Brain pericyte (primary cell): ENCODE measurements at regions not wholly inside any gene's neighbourhood (a gene's known extent, or its start where the extent isn't known, plus 50 kb on each side); places are given as distances from the start of the nearest gene placed in this dataset.
"Not testable (repeated sequence)": the region's sequence is repeated elsewhere in the genome, so short reads cannot be mapped to it uniquely, and the experiment has no call there.

ENCODE experiments used
- DNase-seq: peaks from one replicate; pipeline ENCODE4 v3.0.0-alpha.2; 2012; ENCODE audit warnings: low read depth, low spot score

- DNase-seq, result no peak
Observed at GRCh38 chr5:63894690-63895089, 67.6 kb downstream of the HTR1A start.

GRCh38 chr5:63878788-63879187 is 83.5 kb downstream of the HTR1A start:
- no peak for DNase-seq

- no peak for DNase-seq
Observed at GRCh38 chr5:63877961-63878360, 84.3 kb downstream of the HTR1A start.

GRCh38 chr5:63860379-63860778 is 101.9 kb downstream of the HTR1A start:
- DNase-seq, result no peak

GRCh38 chr5:63854076-63854475 is 108.2 kb downstream of the HTR1A start:
- DNase-seq, result no peak

- no peak for DNase-seq
Observed at GRCh38 chr5:63843190-63843589, 119.1 kb downstream of the HTR1A start.

GRCh38 chr5:63837437-63837836 is 124.8 kb downstream of the HTR1A start:
- DNase-seq, result no peak

GRCh38 chr5:63831381-63831780 is 130.9 kb downstream of the HTR1A start:
- no peak for DNase-seq

- DNase-seq, result no peak
Observed at GRCh38 chr5:63825984-63826383, 136.3 kb downstream of the HTR1A start.

- DNase-seq, result no peak
Observed at GRCh38 chr5:63823583-63823982, 138.7 kb downstream of the HTR1A start.

GRCh38 chr5:63822614-63823013 is 139.6 kb downstream of the HTR1A start:
- no peak for DNase-seq

- no peak for DNase-seq
Observed at GRCh38 chr5:63820577-63820976, 141.7 kb downstream of the HTR1A start.

GRCh38 chr5:63812693-63813092 is 149.6 kb downstream of the HTR1A start:
- no peak for DNase-seq

GRCh38 chr5:63811961-63812360 is 150.3 kb downstream of the HTR1A start:
- no peak for DNase-seq

GRCh38 chr5:63811286-63811685 is 151.0 kb downstream of the HTR1A start:
- DNase-seq, result no peak

- no peak for DNase-seq
Observed at GRCh38 chr5:63805151-63805550, 157.1 kb downstream of the HTR1A start.

GRCh38 chr5:63803165-63803564 is 159.1 kb downstream of the HTR1A start:
- DNase-seq, result no peak

- no peak for DNase-seq
Observed at GRCh38 chr5:63794979-63795378, 167.3 kb downstream of the HTR1A start.

- DNase-seq, result no peak
Observed at GRCh38 chr5:63794296-63794695, 167.9 kb downstream of the HTR1A start.

- no peak for DNase-seq
Observed at GRCh38 chr5:63774939-63775338, 187.3 kb downstream of the HTR1A start.

- no peak for DNase-seq
Observed at GRCh38 chr5:63768221-63768620, 194.0 kb downstream of the HTR1A start.

GRCh38 chr5:63760965-63761364 is 201.3 kb downstream of the HTR1A start:
- DNase-seq, result no peak

GRCh38 chr5:63743096-63743798 is 219.0 kb downstream of the HTR1A start:
- no peak for DNase-seq

GRCh38 chr5:63732880-63733279 is 229.4 kb downstream of the HTR1A start:
- DNase-seq, result not testable (repeated sequence)
